GM18873 (cell line): ENCODE measurements at regions not wholly inside any gene's neighbourhood (a gene's known extent, or its start where the extent isn't known, plus 50 kb on each side); places are given as distances from the start of the nearest gene placed in this dataset.
"Not testable (repeated sequence)": the region's sequence is repeated elsewhere in the genome, so short reads cannot be mapped to it uniquely, and the experiment has no call there.

ENCODE experiments used
- ATAC-seq: cut with Tn5 transposase; IDR thresholded peaks from one replicate; pipeline ENCODE4 v1.9.1; 2021; ENCODE audit warnings: mild to moderate bottlenecking, moderate library complexity, moderate number of reproducible peaks; ENCODE audit not compliant: unreplicated experiment, low FRiP score

DNA sequence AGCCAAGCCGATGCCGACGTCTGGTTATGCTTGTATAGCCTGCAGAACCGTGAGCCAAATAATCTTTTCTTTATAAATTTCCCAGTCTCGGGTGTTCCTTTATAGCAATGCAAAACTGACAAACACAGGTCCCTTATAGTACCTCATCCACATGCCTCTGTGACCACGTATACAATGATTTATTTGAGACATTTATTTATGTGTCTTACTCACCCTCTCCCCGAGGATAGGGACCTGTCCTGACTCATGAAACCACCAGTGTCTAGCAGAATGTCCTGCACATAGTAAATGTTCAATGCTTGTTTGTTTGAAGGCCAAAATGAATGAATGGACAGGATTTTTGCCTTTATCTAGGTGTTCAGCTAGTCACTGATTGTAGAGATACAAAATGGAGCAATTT is 147.9 kb upstream of the FZD8 start:
- ATAC-seq = no peak

DNA sequence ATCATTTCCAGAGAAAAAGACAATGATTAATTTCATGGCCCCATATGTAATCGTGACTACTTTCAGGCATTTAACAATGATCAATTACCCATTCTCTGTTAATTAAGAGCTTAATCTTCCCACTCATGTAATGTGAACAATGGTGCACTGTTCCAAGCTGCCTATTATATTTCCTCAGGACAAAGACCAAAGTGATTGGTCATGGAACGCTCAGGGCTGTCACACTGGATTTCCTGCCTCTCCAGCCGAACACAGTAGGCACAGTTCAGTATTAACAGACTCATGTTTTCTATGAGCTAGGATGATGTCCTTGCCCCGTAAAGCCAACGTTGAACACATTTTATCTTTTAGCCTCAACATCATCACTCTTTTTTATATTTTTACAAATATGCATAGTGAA is 142.7 kb upstream of the FZD8 start:
- ATAC-seq = no peak

DNA sequence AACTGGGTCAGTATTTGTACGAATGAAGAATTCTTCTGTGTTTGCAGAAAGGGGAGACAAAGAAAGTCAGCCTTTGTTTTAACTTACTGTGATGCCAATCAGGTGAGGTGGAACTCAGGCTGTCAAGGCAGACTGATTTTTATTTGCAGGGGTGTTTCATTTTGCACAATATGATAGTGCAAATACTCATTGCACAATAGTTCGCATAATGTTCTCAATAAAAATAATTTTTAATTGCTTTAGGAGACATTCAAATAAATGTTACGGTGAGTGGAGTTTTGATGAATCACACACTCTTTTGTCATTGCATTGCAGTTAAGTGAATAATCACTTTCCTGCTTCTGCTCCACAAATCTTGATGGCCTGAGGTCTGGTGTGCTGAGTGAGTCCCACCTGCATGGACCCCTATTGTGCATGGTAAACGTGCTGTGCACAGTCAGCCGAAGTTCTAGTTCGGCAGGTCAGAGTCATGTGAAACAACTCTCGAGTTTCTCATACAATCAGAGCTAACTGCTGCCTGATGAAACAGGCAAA is 141.3 kb upstream of the FZD8 start:
- ATAC-seq = no peak

DNA sequence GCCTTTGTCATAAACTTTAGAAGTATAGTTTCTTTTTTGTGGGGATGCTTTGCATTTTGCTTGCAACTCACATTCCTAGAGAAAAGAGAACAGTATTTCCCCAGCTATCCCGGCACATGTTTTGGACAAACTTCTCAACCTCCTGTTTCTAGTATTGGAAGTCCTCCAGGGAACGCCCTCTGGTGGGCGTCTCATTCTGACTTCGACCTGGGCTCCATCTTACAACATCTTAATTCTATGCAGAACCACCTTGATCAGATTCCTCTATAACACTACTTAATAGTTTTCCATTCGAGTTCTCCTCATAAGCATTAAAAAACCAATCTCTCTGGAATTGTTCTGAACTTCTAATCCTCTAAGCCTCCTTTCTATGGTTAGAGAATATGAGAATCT is 139.5 kb upstream of the FZD8 start:
- ATAC-seq = no peak

DNA sequence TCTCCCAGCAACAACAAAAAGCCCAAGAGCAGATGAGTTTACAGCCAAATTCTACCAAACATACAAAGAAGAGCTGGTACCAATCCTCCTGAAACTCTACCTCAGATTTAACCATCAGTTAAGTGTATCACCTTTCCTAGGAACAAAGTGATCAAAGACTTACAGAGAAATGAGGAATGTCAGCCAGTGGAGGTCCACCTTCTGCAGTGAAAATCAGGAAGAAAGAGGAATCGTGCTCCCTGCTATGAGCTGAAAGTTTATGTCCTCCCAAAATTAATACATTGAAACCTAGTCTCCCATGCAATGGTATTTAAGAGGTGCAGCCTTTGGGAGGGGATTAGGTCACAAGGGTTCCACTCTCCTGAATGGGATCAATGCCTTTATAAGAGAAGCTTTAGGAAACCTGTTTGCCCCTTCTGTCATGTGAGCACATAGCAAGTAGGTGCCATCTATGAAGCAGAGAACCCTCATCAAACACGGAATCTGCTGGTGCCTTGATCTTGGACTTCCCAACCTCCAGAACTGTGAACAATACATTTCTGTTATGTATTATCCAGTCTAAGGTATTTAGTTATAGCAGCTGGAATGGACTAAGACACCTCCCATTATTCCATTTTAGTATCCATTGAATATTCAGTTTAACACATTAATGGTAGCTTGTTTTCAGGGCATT is 139.0 kb upstream of the FZD8 start:
- no peak for ATAC-seq

DNA sequence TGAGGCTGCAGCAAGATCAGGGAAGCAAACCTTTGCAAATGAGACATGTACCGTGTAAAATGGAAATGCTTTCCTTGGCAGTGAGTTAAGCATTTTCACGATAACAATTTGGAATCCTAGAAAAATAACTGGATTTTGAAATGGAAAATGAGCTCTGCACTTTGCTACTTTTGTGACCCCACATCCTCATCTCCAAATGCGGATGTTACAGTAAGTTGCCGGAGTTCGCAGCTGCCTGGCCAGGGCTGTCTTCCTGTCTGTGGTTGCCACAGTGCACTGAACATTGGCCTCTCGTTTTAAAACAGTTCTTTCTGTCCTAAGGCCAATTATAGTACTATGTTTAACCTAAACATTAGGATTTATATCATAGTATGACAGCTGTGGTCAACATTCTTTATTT is 136.2 kb upstream of the FZD8 start:
- no peak for ATAC-seq

DNA sequence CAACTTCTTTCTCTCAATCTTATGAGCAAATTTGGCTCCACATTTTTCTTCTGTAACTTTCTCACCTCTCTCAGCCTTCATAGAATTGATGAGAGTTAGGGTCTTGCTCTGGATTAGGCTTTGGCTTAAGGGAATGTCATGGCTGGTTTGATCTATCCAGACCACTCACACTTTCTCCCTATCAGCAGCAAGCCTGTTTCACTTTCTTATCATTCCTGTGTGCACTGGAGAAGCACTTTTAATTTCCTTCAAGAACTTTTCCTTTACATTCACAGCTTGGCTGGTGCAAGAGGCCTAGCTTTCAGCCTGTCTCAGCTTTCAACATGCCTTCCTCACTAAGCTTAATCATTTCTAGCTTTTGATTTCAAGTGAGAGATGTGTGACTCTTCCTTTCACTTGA is 134.5 kb upstream of the FZD8 start:
- not testable (repeated sequence) for ATAC-seq

DNA sequence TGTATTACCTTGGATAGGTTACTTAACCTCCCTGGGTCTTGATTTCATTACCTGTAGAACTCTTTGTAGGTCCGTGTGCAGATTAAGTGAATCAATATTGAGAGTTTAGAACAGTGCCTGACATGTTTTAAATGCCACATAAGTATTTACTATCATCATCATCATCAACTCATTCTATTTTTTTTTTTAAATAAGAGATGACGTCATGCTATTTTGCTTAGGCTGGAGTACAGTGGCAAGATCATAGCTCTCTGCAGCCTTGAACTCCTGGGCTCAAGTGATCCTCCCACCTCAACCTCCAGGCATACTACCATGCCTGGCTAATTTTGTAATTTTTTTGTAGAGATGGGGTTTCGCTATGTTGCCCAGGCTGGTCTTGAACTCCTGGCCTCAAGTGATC is 132.0 kb upstream of the FZD8 start:
- ATAC-seq = no peak

DNA sequence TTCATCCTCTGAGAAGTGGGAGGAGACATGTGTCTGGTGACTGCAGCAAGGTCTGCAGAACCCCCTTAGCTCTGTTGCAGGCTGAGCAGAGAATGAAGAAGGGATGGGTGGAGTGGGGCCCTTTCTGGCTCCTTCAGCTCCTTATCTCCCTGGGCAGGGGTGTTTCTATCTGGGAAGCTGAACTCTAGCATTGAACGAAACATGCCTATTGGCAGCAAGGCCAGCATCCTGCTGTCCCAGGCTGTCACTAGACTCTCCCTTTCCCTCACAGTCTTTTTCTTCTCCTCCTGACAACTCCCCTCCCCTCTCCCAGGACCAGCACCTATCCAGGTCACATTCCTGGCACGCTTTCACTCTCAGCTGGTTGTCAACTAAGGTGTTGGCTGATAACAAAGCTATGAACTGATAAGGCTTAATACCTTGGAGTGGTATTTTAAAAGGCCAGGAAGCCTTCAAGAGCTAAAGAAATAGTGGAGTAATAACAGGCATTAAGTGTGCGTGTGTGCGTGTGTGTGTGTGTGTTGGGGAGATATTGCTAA is 128.8 kb upstream of the FZD8 start:
- no peak for ATAC-seq

DNA sequence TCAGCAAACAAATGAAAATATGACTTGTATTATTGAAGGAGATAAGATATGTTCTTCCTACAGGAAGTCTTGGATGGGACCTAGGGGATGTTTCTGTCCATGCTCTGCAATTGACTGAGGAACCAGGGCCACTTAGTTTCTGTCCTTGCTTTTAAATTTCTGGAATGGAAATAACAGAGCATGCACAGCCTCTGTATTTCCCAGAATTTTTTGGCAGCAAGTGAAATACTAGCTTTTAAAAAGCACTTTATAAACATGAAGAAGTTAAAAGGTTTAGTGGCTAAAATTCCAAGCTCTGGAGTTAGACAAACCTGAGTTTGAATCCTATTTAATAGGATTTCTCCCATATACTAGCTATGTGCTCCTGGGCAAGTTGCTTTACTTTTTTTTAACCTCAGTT is 127.7 kb upstream of the FZD8 start:
- ATAC-seq = no peak

DNA sequence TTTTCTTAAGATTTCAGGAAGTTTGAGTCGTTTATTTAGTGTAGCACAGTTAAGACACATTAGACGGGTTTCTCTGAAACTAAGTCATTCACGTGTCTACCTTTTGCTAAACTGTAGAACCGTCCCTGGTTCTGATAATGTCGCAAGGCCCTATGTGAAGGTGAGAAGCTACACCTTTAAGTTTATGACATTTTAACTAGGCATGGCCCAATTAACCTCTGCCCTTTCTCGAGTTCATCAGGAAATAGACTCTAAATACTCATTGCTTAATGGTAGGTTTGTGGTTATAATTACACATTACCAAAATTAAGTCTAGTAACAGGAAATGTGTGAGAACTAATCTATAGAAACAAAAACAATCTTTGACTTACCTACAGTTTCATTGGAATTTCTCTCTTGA is 126.6 kb upstream of the FZD8 start:
- ATAC-seq = no peak

DNA sequence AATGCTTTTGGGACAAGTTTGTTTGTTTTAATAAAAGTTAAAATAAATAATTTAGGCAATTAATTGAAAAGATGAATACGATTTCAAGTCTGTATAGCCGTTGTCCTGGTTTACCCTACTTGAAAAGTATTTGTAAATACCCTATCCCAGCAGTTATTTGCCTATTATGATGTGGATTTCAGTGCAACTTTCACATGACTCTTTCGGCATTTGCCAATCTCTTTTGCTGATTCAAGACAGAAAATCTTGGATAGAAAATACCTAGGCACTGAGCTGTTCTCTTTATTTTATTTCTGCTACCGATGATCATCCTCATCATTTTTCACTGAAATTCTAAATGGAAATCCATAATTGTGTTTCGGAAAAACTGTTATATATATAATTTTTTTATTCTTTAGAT is 125.9 kb upstream of the FZD8 start:
- ATAC-seq = no peak

DNA sequence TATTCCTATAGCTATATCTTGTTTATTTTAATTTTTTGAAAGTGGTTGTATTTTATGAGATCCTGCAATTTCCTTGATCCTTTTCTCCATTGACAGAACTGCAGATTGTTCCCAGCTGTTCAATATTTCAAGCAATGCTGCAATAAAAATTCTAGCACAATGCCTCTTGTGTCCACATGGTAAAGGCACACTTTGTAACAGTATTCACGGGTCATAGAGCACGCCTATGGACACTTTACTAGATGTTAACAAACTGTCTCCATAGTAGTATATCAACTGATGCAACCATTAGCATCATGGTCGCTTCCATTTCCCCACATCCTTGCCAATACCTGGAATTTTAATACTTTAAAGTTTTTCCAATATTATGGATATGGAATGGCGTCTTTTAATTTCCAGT is 123.9 kb upstream of the FZD8 start:
- no peak for ATAC-seq

DNA sequence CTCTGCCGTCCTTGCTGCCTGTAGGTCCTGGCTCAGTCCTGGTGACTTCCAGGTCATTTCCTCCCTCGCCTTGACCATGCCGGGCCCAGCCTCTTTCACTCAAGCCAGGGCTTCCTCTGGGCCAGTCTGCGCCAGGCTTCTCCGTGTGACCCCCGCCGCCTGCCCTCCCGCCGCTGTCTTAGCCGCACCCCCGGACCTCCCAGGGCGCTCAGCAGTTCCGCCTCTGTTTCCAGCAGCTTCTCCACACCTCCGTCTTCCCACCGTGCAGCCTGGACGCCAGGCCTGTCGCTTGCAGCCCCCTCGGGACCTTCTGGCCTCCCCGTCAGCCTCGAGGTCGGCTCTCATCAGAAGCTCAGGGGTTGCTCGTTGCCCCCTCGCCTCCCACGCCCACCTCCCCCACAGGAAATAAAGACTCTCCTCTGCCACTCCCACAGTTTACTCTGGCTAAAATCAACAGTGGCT is 123.0 kb upstream of the FZD8 start:
- ATAC-seq = no peak

DNA sequence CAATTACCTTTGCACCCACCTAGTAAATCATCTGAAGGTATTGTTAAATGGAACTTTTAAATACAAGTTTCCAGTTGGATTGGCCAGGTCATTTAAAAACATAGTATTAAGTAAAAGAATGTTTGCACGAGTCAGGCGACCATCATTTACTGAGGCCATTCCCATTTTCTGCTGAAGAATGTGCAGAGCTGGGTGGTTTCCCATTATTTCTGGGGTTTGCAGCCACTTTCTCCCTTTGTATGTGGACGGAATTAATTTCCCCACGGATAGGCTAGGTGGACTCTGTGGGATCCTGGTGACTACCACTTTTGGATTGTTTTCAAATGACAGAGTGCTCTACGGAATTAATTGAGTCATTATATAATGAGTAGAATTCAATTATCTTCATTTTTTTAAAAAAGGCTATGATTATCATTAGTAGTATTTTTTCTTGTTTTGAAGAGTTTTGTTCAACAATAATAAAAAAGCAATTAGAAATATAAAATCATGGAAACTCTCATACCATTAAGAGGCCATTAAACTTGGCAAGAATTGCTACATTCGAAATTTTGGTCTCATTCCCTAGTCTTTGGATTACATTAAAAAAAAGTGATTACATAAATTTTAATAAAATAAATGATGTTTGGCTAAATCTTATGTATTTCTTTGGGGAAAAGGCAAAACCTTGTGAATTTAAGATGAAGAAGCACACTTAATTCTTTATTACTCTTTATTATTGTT is 120.4 kb upstream of the FZD8 start:
- ATAC-seq = no peak

DNA sequence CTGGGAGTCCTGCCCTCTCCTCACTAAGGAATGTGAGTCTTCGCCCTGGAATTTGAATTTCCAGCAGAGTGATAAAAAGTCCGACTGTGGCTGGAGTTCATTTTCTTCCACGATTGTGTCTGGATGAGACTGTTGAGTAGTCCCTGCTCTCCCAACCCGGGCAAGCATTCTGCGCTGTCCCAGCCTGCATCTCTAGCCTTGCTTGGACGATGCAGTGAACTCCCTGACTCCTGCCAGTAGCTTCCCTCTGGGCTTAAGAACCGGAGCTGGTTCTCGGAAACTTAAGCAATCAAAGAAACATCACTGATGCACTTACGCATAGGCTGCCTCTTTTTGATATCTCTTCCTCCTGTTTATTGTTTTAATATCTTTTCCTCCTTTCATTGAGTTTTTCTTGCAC is 116.0 kb upstream of the FZD8 start:
- ATAC-seq = no peak

DNA sequence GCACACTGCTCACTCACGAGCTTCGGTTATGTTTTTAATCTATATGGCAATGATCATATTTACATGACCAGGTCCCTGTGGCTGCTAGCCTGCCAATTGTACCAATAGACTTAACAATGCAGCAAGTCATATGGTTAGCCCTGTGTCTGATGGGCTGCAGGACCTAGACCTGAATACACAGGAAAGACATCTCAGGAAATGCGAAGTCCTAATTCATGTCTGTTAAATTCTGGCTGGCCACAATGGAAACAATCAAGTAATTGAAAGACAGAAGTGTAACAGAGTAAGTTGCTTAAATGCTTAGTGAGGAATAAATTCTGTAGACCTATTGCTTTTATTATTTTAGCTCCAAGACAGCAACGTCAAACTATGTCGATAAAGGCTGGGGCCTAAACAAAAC is 112.4 kb upstream of the FZD8 start:
- ATAC-seq = no peak

DNA sequence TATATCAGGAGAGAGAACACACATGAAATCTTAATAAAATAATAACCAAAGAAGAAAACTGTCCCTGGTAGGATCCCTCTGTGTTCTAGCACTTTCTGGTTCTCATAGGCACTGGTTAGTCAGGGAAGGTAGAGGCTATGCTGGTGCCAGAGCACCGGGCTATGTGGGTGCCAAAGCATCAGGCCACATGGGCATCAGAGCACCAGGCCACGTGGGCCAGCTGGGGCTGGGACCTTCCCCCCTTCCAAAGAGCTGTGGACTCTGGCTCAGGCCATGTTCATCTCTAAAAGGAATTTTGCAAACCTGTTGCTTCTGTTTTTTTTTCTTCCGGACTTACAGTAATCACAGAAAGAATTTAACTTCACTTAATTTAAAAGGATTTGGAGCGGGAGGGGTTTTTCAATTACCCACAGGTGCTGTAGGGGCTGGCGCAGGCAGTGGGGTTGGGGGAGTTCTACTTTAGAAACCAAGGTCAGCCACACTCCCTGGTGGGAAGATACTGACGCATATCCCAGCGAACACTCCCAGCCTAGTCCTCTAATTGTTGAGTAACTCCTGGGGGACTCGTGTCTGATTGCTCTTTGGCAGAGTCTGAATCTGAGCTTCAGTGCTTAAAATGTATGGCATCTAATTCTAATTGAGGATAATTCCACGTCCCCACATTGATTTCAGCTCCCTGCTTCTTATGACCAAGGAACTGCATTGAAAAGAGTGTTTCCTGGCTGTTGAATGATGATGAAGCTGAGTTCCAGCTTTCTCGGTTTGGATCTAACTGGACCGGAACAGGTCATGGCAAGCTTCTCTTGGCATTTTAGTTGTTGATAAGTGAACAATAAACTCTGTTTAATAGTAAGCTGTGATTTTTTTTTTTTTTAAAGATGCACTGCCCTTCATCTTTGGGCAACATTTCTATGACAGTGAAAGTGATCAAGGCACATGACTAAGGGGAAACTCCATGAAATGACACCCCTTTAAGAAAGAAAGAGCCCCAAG is 110.7 kb upstream of the FZD8 start:
- ATAC-seq = no peak

DNA sequence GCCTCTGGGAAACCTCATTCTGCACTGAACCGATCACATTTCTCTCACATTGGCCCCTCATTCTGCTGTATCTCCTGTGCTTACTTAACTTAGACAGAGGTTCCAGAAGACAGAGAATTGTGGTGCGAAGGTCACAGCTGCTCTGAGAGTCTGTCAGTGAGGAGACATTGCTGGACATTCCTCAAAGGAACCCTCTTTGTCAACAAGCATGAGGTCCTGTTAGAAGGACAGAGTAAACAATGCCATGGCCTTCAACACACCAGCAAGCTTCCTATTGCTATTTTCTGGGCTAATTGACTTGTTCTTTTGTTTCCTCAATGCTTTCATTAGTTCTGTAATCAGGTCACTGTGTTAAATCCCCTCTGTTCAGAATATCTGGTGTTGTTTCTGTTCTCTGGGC is 109.3 kb upstream of the FZD8 start:
- no peak for ATAC-seq

DNA sequence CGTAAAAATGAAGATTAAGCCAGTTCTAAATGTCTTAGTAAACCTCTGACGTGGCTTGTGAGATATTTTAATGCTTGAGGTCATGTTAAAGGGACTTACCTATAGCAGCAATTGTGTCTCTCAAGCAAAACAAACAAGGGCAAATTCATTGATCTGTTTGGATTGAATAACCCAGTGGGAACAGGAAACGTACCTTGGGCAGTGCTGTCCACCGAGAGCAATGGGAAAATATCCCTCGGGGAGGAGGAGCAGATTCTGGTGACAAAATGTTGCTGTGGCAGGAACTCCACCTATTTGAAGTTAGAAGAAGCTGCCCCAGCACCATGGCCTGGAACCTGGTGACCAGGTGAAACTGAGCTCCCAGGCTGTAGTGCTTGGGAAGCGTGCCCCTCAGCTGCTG is 107.1 kb upstream of the FZD8 start:
- no peak for ATAC-seq
